22Rv1 (cell line): ENCODE measurements at regions not wholly inside any gene's neighbourhood (a gene's known extent, or its start where the extent isn't known, plus 50 kb on each side); places are given as distances from the start of the nearest gene placed in this dataset.

Experiments used
- CTCF ChIP-seq: fragments of 450-650 bp; IDR thresholded peaks from 2 replicates; pipeline ENCODE4 v1.5.1; 2017; ENCODE audit warnings: mild to moderate bottlenecking
- ZFX ChIP-seq: fragments of 450-650 bp; IDR thresholded peaks from 2 replicates; pipeline ENCODE4 v1.6.1; 2017; ENCODE audit warnings: antibody characterized with exemption, borderline replicate concordance

DNA sequence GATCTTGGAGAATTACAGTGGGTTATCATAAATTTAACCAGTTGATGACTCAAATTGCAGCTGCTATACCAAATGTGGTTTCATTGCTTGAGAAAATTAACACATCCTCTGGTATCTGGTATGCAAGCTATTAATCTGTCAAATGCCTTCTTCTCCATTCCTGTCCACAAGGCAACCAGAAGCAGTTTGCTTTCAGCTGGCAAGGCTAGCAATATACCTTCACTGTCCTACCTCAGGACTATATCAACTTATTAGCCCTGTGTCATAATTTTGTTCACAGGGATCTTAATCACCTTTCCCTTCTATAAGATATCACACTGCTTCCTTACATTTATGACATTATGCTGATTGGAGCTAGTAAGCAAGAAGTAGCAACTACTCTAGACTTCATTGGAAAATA lies 110.0 kb upstream of the GPC3 start:
- TF ChIP-seq CTCF (no peak), ZFX (no peak)
